H1 (cell line): ENCODE measurements at regions not wholly inside any gene's neighbourhood (a gene's known extent, or its start where the extent isn't known, plus 50 kb on each side); places are given as distances from the start of the nearest gene placed in this dataset.

Source experiments
- CTCF ChIA-PET: fragments of 300-600 bp; sonication (Branson Sonifier 250); formaldehyde crosslinking; loops from one replicate; lab custom pipeline; 2021; ENCODE audit not compliant: partially characterized antibody; lab: Charles Lee
- POLR2A ChIA-PET: fragments of 300-600 bp; sonication (Branson Sonifier 250); formaldehyde crosslinking; loops from one replicate; lab custom pipeline; 2021; ENCODE audit warnings: inconsistent platforms; ENCODE audit not compliant: partially characterized antibody; lab: Charles Lee
- DNase-seq, 2 experiments: peaks; one replicate each; pipeline versions ENCODE4 v3.0.0 to v3.0.0-alpha.2; 2010 to 2022; ENCODE audit warnings: low spot score in 2 of 2, low read depth in 1 of 2, mixed read lengths in 1 of 2
- FAIRE-seq: peaks from 2 replicates; lab custom pipeline; 2011; peaks lifted over from hg19 to GRCh38; lab: Jason Lieb, UNC
- H2AFZ ChIP-seq: 2 replicates; pipeline ENCODE4 v1.8.1; 2012; ENCODE audit warnings: low read length, inconsistent platforms
- H2AK5ac ChIP-seq: 2 replicates; pipeline ENCODE4 v1.6.1; 2013; ENCODE audit warnings: low read depth, low read length
- H2BK120ac ChIP-seq: replicated peaks from 2 replicates; pipeline ENCODE3; 2013; ENCODE audit warnings: low read depth, low read length, inconsistent platforms
- H2BK12ac ChIP-seq: 2 replicates; pipeline ENCODE4 v1.6.1; 2013; ENCODE audit warnings: low read depth, low read length
- H2BK15ac ChIP-seq: 2 replicates; pipeline ENCODE4 v1.6.1; 2013; ENCODE audit warnings: low read length
- H2BK20ac ChIP-seq: 2 replicates; pipeline ENCODE4 v1.6.1; 2013; ENCODE audit warnings: low read length
- H2BK5ac ChIP-seq: 2 replicates; pipeline ENCODE4 v1.6.1; 2013; ENCODE audit warnings: low read depth, low read length
- H3K14ac ChIP-seq: 2 replicates; pipeline ENCODE4 v1.6.1; 2013; ENCODE audit warnings: inconsistent platforms; ENCODE audit not compliant: insufficient read length
- H3K18ac ChIP-seq: 2 replicates; pipeline ENCODE4 v1.6.1; 2013; ENCODE audit warnings: low read length; ENCODE audit errors: extremely low read depth
- H3K23ac ChIP-seq: 2 replicates; pipeline ENCODE4 v1.6.1; 2013; ENCODE audit warnings: inconsistent platforms; ENCODE audit not compliant: insufficient read length
- H3K23me2 ChIP-seq: 2 replicates; pipeline ENCODE4 v1.6.1; 2013; ENCODE audit warnings: low read depth, low read length
- H3K27ac ChIP-seq: 2 replicates; pipeline ENCODE4 v1.6.1; 2011; ENCODE audit warnings: low read depth, low read length, inconsistent platforms
- H3K27me3 ChIP-seq, 4 experiments: replicated peaks in 1 of 4; 1 replicate in 1 of 4; 2 replicates in 3 of 4; pipeline versions ENCODE4 v1.6.1 to v1.8.1; 2011 to 2013; ENCODE audit warnings: low read length in 3 of 4, mild to moderate bottlenecking in 3 of 4, inconsistent platforms in 2 of 4, mixed read lengths in 2 of 4, moderate library complexity in 1 of 4; ENCODE audit not compliant: control insufficient read depth in 3 of 4, insufficient read depth in 3 of 4; ENCODE audit errors: extremely low read depth in 1 of 4
- H3K36me3 ChIP-seq, 4 experiments: 2 replicates each; pipeline versions ENCODE4 v1.6.1 to v1.8.1; 2011 to 2013; ENCODE audit warnings: mild to moderate bottlenecking in 4 of 4, low read length in 3 of 4, moderate library complexity in 2 of 4, control low read depth in 1 of 4, inconsistent platforms in 1 of 4; ENCODE audit not compliant: insufficient read depth in 4 of 4, control insufficient read depth in 2 of 4
- H3K4ac ChIP-seq: replicated peaks from 2 replicates; pipeline ENCODE3; 2013; ENCODE audit warnings: low read length, low read depth, mixed read lengths, inconsistent platforms; ENCODE audit not compliant: insufficient read length
- H3K4me1 ChIP-seq, 4 experiments: replicated peaks in 1 of 4; 1 replicate in 1 of 4; 2 replicates in 3 of 4; pipeline versions ENCODE4 v1.6.1 to v1.8.1; 2011 to 2013; ENCODE audit warnings: low read length in 3 of 4, inconsistent platforms in 2 of 4, mixed read lengths in 1 of 4; ENCODE audit not compliant: insufficient read depth in 4 of 4, control insufficient read depth in 3 of 4
- H3K4me2 ChIP-seq, 2 experiments: 2 replicates each; pipeline versions ENCODE4 v1.6.1 to v1.8.1; 2011 to 2013; ENCODE audit warnings: low read depth in 2 of 2, low read length in 2 of 2, control low read depth in 1 of 2, inconsistent platforms in 1 of 2, mild to moderate bottlenecking in 1 of 2; ENCODE audit not compliant: insufficient read depth in 1 of 2
- H3K4me3 ChIP-seq, 4 experiments: fragments of 200-600, 300-600 bp in 1 of 4; sonication (generic), shearing (Covaris generic), sonication (Bioruptor Twin) in 1 of 4; 2 replicates each; pipeline versions ENCODE4 v1.5.1 to v1.8.1; 2011 to 2016; ENCODE audit warnings: low read length in 4 of 4, low read depth in 3 of 4, control low read depth in 2 of 4, inconsistent platforms in 2 of 4, mild to moderate bottlenecking in 2 of 4, mixed read lengths in 1 of 4, moderate library complexity in 1 of 4; ENCODE audit not compliant: insufficient read depth in 2 of 4; ENCODE audit errors: extremely low read depth in 1 of 4
- H3K56ac ChIP-seq: replicated peaks from 2 replicates; pipeline ENCODE3; 2013; ENCODE audit warnings: low read depth, mild to moderate bottlenecking, mixed read lengths, low read length, inconsistent platforms; ENCODE audit not compliant: insufficient read length
- H3K79me1 ChIP-seq: 2 replicates; pipeline ENCODE4 v1.6.1; 2013; ENCODE audit warnings: low read depth, low read length, control low read depth
- H3K79me2 ChIP-seq, 2 experiments: 2 replicates each; pipeline versions ENCODE4 v1.6.1 to v1.8.1; 2012 to 2013; ENCODE audit warnings: low read length in 2 of 2, mild to moderate bottlenecking in 2 of 2, inconsistent platforms in 1 of 2; ENCODE audit not compliant: insufficient read depth in 2 of 2, control insufficient read depth in 1 of 2
- H3K9ac ChIP-seq, 4 experiments: replicated peaks in 1 of 4; 1 replicate in 1 of 4; 2 replicates in 3 of 4; pipeline versions ENCODE4 v1.6.1 to v1.8.1; 2011 to 2013; ENCODE audit warnings: low read depth in 3 of 4, low read length in 3 of 4, control low read depth in 2 of 4, mild to moderate bottlenecking in 2 of 4, moderate library complexity in 2 of 4, inconsistent platforms in 1 of 4; ENCODE audit errors: extremely low read depth in 1 of 4
- H3K9me3 ChIP-seq, 2 experiments: 2 replicates each; pipeline versions ENCODE4 v1.6.1 to v1.8.1; 2012 to 2013; ENCODE audit warnings: mild to moderate bottlenecking in 2 of 2, moderate library complexity in 2 of 2, control low read depth in 1 of 2, inconsistent platforms in 1 of 2, low read depth in 1 of 2, low read length in 1 of 2, mixed read lengths in 1 of 2; ENCODE audit not compliant: insufficient read depth in 2 of 2
- H4K20me1 ChIP-seq, 2 experiments: replicated peaks in 1 of 2; 2 replicates each; pipeline versions ENCODE3 to v1.8.1; 2011 to 2013; ENCODE audit warnings: inconsistent platforms in 2 of 2, low read length in 2 of 2, mild to moderate bottlenecking in 1 of 2; ENCODE audit not compliant: insufficient read depth in 2 of 2, control insufficient read depth in 1 of 2
- H4K5ac ChIP-seq: 2 replicates; pipeline ENCODE4 v1.6.1; 2013; ENCODE audit warnings: low read length, low read depth, mixed read lengths, inconsistent platforms; ENCODE audit not compliant: insufficient read length
- H4K8ac ChIP-seq: 2 replicates; pipeline ENCODE4 v1.8.0; 2013; ENCODE audit warnings: mild to moderate bottlenecking, moderate library complexity, low read length, inconsistent platforms; ENCODE audit not compliant: insufficient read depth; ENCODE audit errors: extremely low read depth
- H4K91ac ChIP-seq: replicated peaks from 2 replicates; pipeline ENCODE3; 2013; ENCODE audit warnings: low read length, mixed read lengths, inconsistent platforms; ENCODE audit not compliant: insufficient read length
- ATF3 ChIP-seq: IDR thresholded peaks from 2 replicates; pipeline ENCODE4 v1.6.1; 2011; ENCODE audit warnings: low read depth, mild to moderate bottlenecking, low read length; ENCODE audit not compliant: insufficient read depth
- E2F6 ChIP-seq: IDR thresholded peaks from 2 replicates; pipeline ENCODE4 v1.6.1; 2012; ENCODE audit warnings: inconsistent platforms
- GTF2F1 ChIP-seq: IDR thresholded peaks from 2 replicates; pipeline ENCODE4 v1.6.1; 2012; ENCODE audit warnings: low read depth, low read length, improper control_type of control experiment, borderline replicate concordance
- JUN ChIP-seq: IDR thresholded peaks from 2 replicates; pipeline ENCODE4 v1.6.1; 2011; ENCODE audit warnings: low read depth, mild to moderate bottlenecking, improper control_type of control experiment, low read length
- MAX ChIP-seq: IDR thresholded peaks from 2 replicates; pipeline ENCODE4 v1.6.1; 2012; ENCODE audit warnings: inconsistent platforms
- POLR2A ChIP-seq, 2 experiments: IDR thresholded peaks; 1 replicate in 1 of 2; 2 replicates in 1 of 2; pipeline ENCODE4 v1.6.1; 2011; ENCODE audit warnings: low read depth in 2 of 2, low read length in 2 of 2, mild to moderate bottlenecking in 2 of 2; ENCODE audit errors: control extremely low read depth in 1 of 2
- POLR2AphosphoS5 ChIP-seq: IDR thresholded peaks from 2 replicates; pipeline ENCODE4 v1.6.1; 2011; ENCODE audit warnings: low read depth, low read length
- RAD21 ChIP-seq, 2 experiments: IDR thresholded peaks in 1 of 2; conservative IDR thresholded peaks in 1 of 2; 2 replicates each; pipeline ENCODE4 v1.6.1; 2011; ENCODE audit warnings: low read depth in 2 of 2, low read length in 2 of 2, improper control_type of control experiment in 1 of 2, inconsistent platforms in 1 of 2, mild to moderate bottlenecking in 1 of 2, moderate library complexity in 1 of 2
- WGBS, 2 experiments: shearing (Covaris generic) in 1 of 2; methylation state at CpG; one replicate each; pipeline versions ENCODE4 v1.1.6 to v1.1.7; 2013 to 2015; ENCODE audit warnings: low lambda C conversion rate in 2 of 2, mixed read lengths in 2 of 2, inconsistent platforms in 1 of 2, low coverage in 1 of 2, missing lambda C conversion rate in 1 of 2; ENCODE audit not compliant: insufficient replicate concordance in 2 of 2, insufficient coverage in 1 of 2, insufficient read length in 1 of 2; ENCODE audit errors: extremely low coverage in 1 of 2, missing lambda C conversion rate in 1 of 2; 5-methylcytosine and 5-hydroxymethylcytosine counted together

- Histone ChIP-seq H2BK120ac (no peak overlapping the region), H3K9ac (no peak overlapping the region), H3K27ac (no peak overlapping the region), H3K4me1 (no peaks in the 10 kb centered on the region), H2AK5ac (no peak overlapping the region), H2BK5ac (no peak overlapping the region), H3K4me2 (no peak overlapping the region), H3K4me3 (no peak overlapping the region), H3K79me2 (no peaks in the 10 kb centered on the region), H2AFZ (no peak overlapping the region), H3K79me1 (no peaks in the 10 kb centered on the region), H3K14ac (no peak overlapping the region), H4K5ac (no peak overlapping the region), H4K8ac (no peak overlapping the region), H3K18ac (no peak overlapping the region), H3K9me3 (no peaks in the 10 kb centered on the region), H3K4ac (no peak overlapping the region), H4K20me1 (no peaks in the 10 kb centered on the region), H3K36me3 (no peaks in the 10 kb centered on the region), H3K27me3 (no peaks in the 10 kb centered on the region), H3K23me2 (no peaks in the 10 kb centered on the region), H2BK15ac (no peak overlapping the region), H2BK12ac (no peak overlapping the region), H3K56ac (no peak overlapping the region), H4K91ac (no peak overlapping the region), H3K23ac (no peak overlapping the region), H2BK20ac (no peak overlapping the region)
- no peak for FAIRE-seq
- no peak for DNase-seq
- ChIA-PET POLR2A (no interaction called here), CTCF (no interaction called here)
- WGBS, 2 experiments: 87% methylated on average over 4 of the region's 4 CpGs; no CpG with 5 or more reads in 1 of the 2 experiments
- TF ChIP-seq RAD21 (IDR thresholded peaks at IDR 0.05 in 1 of 2, conservative IDR thresholded peaks at IDR 0.05 in 1 of 2; ENCODE audit: low read depth in 2 of 2, low read length in 2 of 2) (no peak), GTF2F1 (no peak), ATF3 (no peak), JUN (no peak), POLR2A (IDR thresholded peaks at IDR 0.05; ENCODE audit: control extremely low read depth in 1 of 2, low read depth in 2 of 2, low read length in 2 of 2) (no peak), POLR2AphosphoS5 (no peak), E2F6 (no peak), MAX (no peak)
Measured at GRCh38 chr4:119697887-119698393, 69.3 kb upstream of the PDE5A start.
